Fibroblast of lung (primary cell): ENCODE measurements at regions not wholly inside any gene's neighbourhood (a gene's known extent, or its start where the extent isn't known, plus 50 kb on each side); places are given as distances from the start of the nearest gene placed in this dataset.

Source experiments
- DNase-seq, 2 donors: peaks; one replicate each; pipeline versions ENCODE4 v3.0.0 to v3.0.0-alpha.2; 2010; ENCODE audit warnings: low read depth in 2 of 2
- H2AFZ ChIP-seq: 2 replicates; pipeline ENCODE4 v1.5.1; 2012; ENCODE audit warnings: low read length, control low read depth, inconsistent platforms
- H3K27ac ChIP-seq: 2 replicates; pipeline ENCODE4 v1.5.1; 2011; ENCODE audit warnings: low read length, control low read depth; ENCODE audit not compliant: insufficient read depth
- H3K27me3 ChIP-seq: 2 replicates; pipeline ENCODE4 v1.5.1; 2011; ENCODE audit warnings: mild to moderate bottlenecking, low read length; ENCODE audit not compliant: control insufficient read depth, insufficient read depth
- H3K36me3 ChIP-seq: 2 replicates; pipeline ENCODE4 v1.5.1; 2011; ENCODE audit warnings: low read length; ENCODE audit not compliant: control insufficient read depth, insufficient read depth
- H3K4me1 ChIP-seq: 2 replicates; pipeline ENCODE4 v1.5.1; 2011; ENCODE audit warnings: low read length; ENCODE audit not compliant: control insufficient read depth, insufficient read depth; ENCODE audit errors: extremely low read depth
- H3K4me2 ChIP-seq: 2 replicates; pipeline ENCODE4 v1.5.1; 2011; ENCODE audit warnings: low read length, control low read depth; ENCODE audit not compliant: insufficient read depth; ENCODE audit errors: extremely low read depth
- H3K4me3 ChIP-seq, 4 experiments: fragments of 200-600 bp in 1 of 4; sonication (generic) in 1 of 4; replicated peaks in 1 of 4; 2 replicates each; pipeline ENCODE4 v1.5.1; 2011 to 2016; ENCODE audit warnings: low read length in 4 of 4, low read depth in 3 of 4, mild to moderate bottlenecking in 3 of 4, control low read depth in 2 of 4, inconsistent platforms in 1 of 4, mixed read lengths in 1 of 4; ENCODE audit not compliant: insufficient read depth in 1 of 4; ENCODE audit errors: control extremely low read depth in 1 of 4
- H3K79me2 ChIP-seq: 2 replicates; pipeline ENCODE4 v1.5.1; 2012; ENCODE audit warnings: mild to moderate bottlenecking, low read length, inconsistent platforms; ENCODE audit not compliant: control insufficient read depth, insufficient read depth
- H3K9ac ChIP-seq: 2 replicates; pipeline ENCODE4 v1.5.1; 2011; ENCODE audit warnings: mild to moderate bottlenecking, low read length, control low read depth; ENCODE audit not compliant: insufficient read depth
- H3K9me3 ChIP-seq: 2 replicates; pipeline ENCODE4 v1.5.1; 2012; ENCODE audit warnings: low read depth, low read length; ENCODE audit not compliant: control insufficient read depth, insufficient read depth
- H4K20me1 ChIP-seq: 2 replicates; pipeline ENCODE4 v1.5.1; 2011; ENCODE audit warnings: low read length; ENCODE audit not compliant: control insufficient read depth, insufficient read depth; ENCODE audit errors: extremely low read depth
- EZH2 ChIP-seq: IDR thresholded peaks from 2 replicates; pipeline ENCODE4 v1.5.1; 2012; ENCODE audit warnings: low read length, control low read depth, mild to moderate bottlenecking; ENCODE audit errors: missing control alignments
- TF ChIP-seq, protein P1 (sequence below), 2 donors: IDR thresholded peaks in 1 of 2; conservative IDR thresholded peaks in 1 of 2; 1 replicate in 1 of 2; 2 replicates in 1 of 2; pipeline ENCODE4 v1.5.1; 2011 to 2012; ENCODE audit warnings: low read length in 2 of 2, control low read depth in 1 of 2, inconsistent platforms in 1 of 2, low read depth in 1 of 2, mild to moderate bottlenecking in 1 of 2

GRCh38 chr3:178146406-178146831, 389.8 kb upstream of the KCNMB2 start:
- Histone ChIP-seq H3K36me3 (no peaks in the 10 kb centered on the region), H3K27ac (no peak overlapping the region), H3K27me3 (no peaks in the 10 kb centered on the region), H4K20me1 (no peaks in the 10 kb centered on the region), H3K9me3 (no peaks in the 10 kb centered on the region), H2AFZ (no peak overlapping the region), H3K79me2 (no peaks in the 10 kb centered on the region), H3K4me3 (no peak overlapping the region), H3K9ac (no peak overlapping the region), H3K4me1 (no peaks in the 10 kb centered on the region), H3K4me2 (no peak overlapping the region)
- TF ChIP-seq, protein P1, sequence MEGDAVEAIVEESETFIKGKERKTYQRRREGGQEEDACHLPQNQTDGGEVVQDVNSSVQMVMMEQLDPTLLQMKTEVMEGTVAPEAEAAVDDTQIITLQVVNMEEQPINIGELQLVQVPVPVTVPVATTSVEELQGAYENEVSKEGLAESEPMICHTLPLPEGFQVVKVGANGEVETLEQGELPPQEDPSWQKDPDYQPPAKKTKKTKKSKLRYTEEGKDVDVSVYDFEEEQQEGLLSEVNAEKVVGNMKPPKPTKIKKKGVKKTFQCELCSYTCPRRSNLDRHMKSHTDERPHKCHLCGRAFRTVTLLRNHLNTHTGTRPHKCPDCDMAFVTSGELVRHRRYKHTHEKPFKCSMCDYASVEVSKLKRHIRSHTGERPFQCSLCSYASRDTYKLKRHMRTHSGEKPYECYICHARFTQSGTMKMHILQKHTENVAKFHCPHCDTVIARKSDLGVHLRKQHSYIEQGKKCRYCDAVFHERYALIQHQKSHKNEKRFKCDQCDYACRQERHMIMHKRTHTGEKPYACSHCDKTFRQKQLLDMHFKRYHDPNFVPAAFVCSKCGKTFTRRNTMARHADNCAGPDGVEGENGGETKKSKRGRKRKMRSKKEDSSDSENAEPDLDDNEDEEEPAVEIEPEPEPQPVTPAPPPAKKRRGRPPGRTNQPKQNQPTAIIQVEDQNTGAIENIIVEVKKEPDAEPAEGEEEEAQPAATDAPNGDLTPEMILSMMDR (conservative IDR thresholded peaks at IDR 0.05 in 1 of 2, IDR thresholded peaks at IDR 0.05 in 1 of 2; ENCODE audit: low read depth in 1 of 2, low read length in 2 of 2): no peak
- no peak for TF ChIP-seq EZH2
- peak in 1 of 2 donors; percentile 16 for DNase-seq

- no peak for TF ChIP-seq EZH2
- TF ChIP-seq, protein P1 (conservative IDR thresholded peaks at IDR 0.05 in 1 of 2, IDR thresholded peaks at IDR 0.05 in 1 of 2; ENCODE audit: low read depth in 1 of 2, low read length in 2 of 2): no peak
- Histone ChIP-seq H3K4me1 (no peaks in the 10 kb centered on the region), H3K36me3 (no peaks in the 10 kb centered on the region), H3K4me3 (no peak overlapping the region), H3K27me3 (no peaks in the 10 kb centered on the region), H3K9me3 (no peaks in the 10 kb centered on the region), H3K4me2 (no peak overlapping the region), H3K79me2 (no peaks in the 10 kb centered on the region), H3K27ac (no peak overlapping the region), H3K9ac (no peak overlapping the region), H2AFZ (no peak overlapping the region), H4K20me1 (no peaks in the 10 kb centered on the region)
- no peak for DNase-seq
Measured at GRCh38 chr3:178147001-178147400, 389.2 kb upstream of the KCNMB2 start.

DNA sequence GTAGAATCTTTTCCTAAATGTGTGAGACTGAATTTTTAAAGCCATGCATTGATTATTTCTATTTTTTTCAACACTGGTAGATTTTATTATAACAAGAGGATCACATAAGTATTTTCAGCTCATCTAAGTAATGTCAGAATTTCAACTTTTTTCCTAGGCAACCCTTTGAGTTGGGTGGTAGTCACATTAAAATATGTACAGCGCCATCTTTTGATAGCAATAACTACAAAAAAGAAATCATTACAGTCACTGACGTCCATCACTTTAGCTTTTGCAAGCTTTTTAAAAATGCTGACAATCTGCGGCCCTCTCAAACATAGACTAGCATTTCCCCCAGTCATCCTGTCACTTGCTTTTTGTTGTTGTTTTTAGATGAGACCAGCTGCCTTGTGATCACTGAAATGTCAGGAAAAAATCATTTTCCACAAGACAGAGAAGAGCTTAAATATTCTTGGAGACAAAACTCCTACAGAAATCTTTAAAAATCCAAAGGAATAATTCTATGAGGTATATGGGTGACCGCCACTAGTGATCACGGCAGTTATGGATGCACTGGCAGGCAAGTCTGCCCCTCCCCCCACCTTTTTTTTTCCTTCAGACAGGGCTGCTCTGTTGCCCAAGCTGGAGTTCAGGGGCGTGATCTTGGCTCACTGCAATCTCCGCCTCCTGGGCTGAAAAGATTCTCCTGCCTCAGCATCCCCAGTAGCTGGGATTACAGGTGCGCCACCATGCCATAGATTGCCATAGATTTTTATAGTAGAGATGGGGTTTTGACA, 384.0 kb upstream of the KCNMB2 start:
- Histone ChIP-seq H4K20me1 (no peaks in the 10 kb centered on the region), H3K4me1 (no peaks in the 10 kb centered on the region), H3K4me2 (no peak overlapping the region), H3K36me3 (no peaks in the 10 kb centered on the region), H3K9ac (no peak overlapping the region), H2AFZ (no peak overlapping the region), H3K9me3 (no peaks in the 10 kb centered on the region), H3K4me3 (no peak overlapping the region), H3K27ac (no peak overlapping the region), H3K79me2 (no peaks in the 10 kb centered on the region), H3K27me3 (no peaks in the 10 kb centered on the region)
- peak in 1 of 2 donors; percentile 43 for DNase-seq
- TF ChIP-seq, protein P1 (conservative IDR thresholded peaks at IDR 0.05 in 1 of 2, IDR thresholded peaks at IDR 0.05 in 1 of 2; ENCODE audit: low read depth in 1 of 2, low read length in 2 of 2): no peak
- no peak for TF ChIP-seq EZH2
